ENCODE measurements at regions not wholly inside any gene's neighbourhood (a gene's known extent, or its start where the extent isn't known, plus 50 kb on each side); places are given as distances from the start of the nearest gene placed in this dataset.
A peak's percentile ranks its signal among the peaks of the same experiment; 100 is the strongest.
"Not testable (repeated sequence)": the region's sequence is repeated elsewhere in the genome, so short reads cannot be mapped to it uniquely, and the experiment has no call there.

- DNase-seq (ENCODE audit: low read depth in 2 of 2), result no peak
Observed at GRCh38 chr3:8001307-8001706, 500.3 kb upstream of the LMCD1 start.

- DNase-seq (ENCODE audit: low read depth in 2 of 2), result no peak
Observed at GRCh38 chr3:8001712-8002111, 499.9 kb upstream of the LMCD1 start.

GRCh38 chr3:8011902-8012301 is 489.7 kb upstream of the LMCD1 start:
- DNase-seq (ENCODE audit: low read depth in 2 of 2), result no peak

GRCh38 chr3:8020047-8020841 is 481.4 kb upstream of the LMCD1 start:
- no peak for DNase-seq (ENCODE audit: low read depth in 2 of 2)

- no peak for DNase-seq (ENCODE audit: low read depth in 2 of 2)
Observed at GRCh38 chr3:8027954-8028353, 473.7 kb upstream of the LMCD1 start.

- no peak for DNase-seq (ENCODE audit: low read depth in 2 of 2)
Observed at GRCh38 chr3:8050283-8050682, 451.3 kb upstream of the LMCD1 start.

GRCh38 chr3:8052659-8053058 is 449.0 kb upstream of the LMCD1 start:
- no peak for DNase-seq (ENCODE audit: low read depth in 2 of 2)

- not testable (repeated sequence) for DNase-seq (ENCODE audit: low read depth in 2 of 2)
Observed at GRCh38 chr3:8068135-8068534, 433.5 kb upstream of the LMCD1 start.

GRCh38 chr3:8069471-8069870 is 432.2 kb upstream of the LMCD1 start:
- DNase-seq (ENCODE audit: low read depth in 2 of 2), result no peak

- DNase-seq (ENCODE audit: low read depth in 2 of 2), result no peak
Observed at GRCh38 chr3:8070011-8070410, 431.6 kb upstream of the LMCD1 start.

- DNase-seq (ENCODE audit: low read depth in 2 of 2), result not testable (repeated sequence)
Observed at GRCh38 chr3:8074740-8075139, 426.9 kb upstream of the LMCD1 start.

- no peak for DNase-seq (ENCODE audit: low read depth in 2 of 2)
Observed at GRCh38 chr3:8077126-8077525, 424.5 kb upstream of the LMCD1 start.

GRCh38 chr3:8080464-8080863 is 421.2 kb upstream of the LMCD1 start:
- no peak for DNase-seq (ENCODE audit: low read depth in 2 of 2)

- no peak for DNase-seq (ENCODE audit: low read depth in 2 of 2)
Observed at GRCh38 chr3:8085498-8085897, 416.1 kb upstream of the LMCD1 start.

- no peak for DNase-seq (ENCODE audit: low read depth in 2 of 2)
Observed at GRCh38 chr3:8087951-8088350, 413.7 kb upstream of the LMCD1 start.

GRCh38 chr3:8094415-8094814 is 407.2 kb upstream of the LMCD1 start:
- DNase-seq (ENCODE audit: low read depth in 2 of 2), result no peak

GRCh38 chr3:8095724-8096123 is 405.9 kb upstream of the LMCD1 start:
- DNase-seq (ENCODE audit: low read depth in 2 of 2), result peak in 1 of 2 donors; percentile 6

- DNase-seq (ENCODE audit: low read depth in 2 of 2), result no peak
Observed at GRCh38 chr3:8097690-8098089, 403.9 kb upstream of the LMCD1 start.

GRCh38 chr3:8103954-8104353 is 397.7 kb upstream of the LMCD1 start:
- DNase-seq (ENCODE audit: low read depth in 2 of 2), result no peak

GRCh38 chr3:8106921-8107320 is 394.7 kb upstream of the LMCD1 start:
- DNase-seq (ENCODE audit: low read depth in 2 of 2), result no peak

GRCh38 chr3:8110966-8111798 is 390.4 kb upstream of the LMCD1 start:
- peak; percentile 35 to 71 for DNase-seq (ENCODE audit: low read depth in 2 of 2)

GRCh38 chr3:8112587-8112986 is 389.0 kb upstream of the LMCD1 start:
- no peak for DNase-seq (ENCODE audit: low read depth in 2 of 2)

- DNase-seq (ENCODE audit: low read depth in 2 of 2), result no peak
Observed at GRCh38 chr3:8113626-8114025, 388.0 kb upstream of the LMCD1 start.

Measured in dermis microvascular lymphatic vessel endothelial cell (primary cell).